ENCODE measurements at regions not wholly inside any gene's neighbourhood (a gene's known extent, or its start where the extent isn't known, plus 50 kb on each side); places are given as distances from the start of the nearest gene placed in this dataset.

- TF ChIP-seq TSHZ1 (tag by site-specific recombination; IDR thresholded peaks at IDR 0.05; ENCODE audit: borderline replicate concordance): 0 out of 2 replicates have a peak, but pooled peaks have one; percentile 64
- peak; percentile 64 for TF ChIP-seq ZEB2 (tag by site-specific recombination; IDR thresholded peaks at IDR 0.05)
- TF ChIP-seq REPIN1 (tag by site-specific recombination; IDR thresholded peaks at IDR 0.05; ENCODE audit: low read depth): no peak
- TF ChIP-seq, protein P1, sequence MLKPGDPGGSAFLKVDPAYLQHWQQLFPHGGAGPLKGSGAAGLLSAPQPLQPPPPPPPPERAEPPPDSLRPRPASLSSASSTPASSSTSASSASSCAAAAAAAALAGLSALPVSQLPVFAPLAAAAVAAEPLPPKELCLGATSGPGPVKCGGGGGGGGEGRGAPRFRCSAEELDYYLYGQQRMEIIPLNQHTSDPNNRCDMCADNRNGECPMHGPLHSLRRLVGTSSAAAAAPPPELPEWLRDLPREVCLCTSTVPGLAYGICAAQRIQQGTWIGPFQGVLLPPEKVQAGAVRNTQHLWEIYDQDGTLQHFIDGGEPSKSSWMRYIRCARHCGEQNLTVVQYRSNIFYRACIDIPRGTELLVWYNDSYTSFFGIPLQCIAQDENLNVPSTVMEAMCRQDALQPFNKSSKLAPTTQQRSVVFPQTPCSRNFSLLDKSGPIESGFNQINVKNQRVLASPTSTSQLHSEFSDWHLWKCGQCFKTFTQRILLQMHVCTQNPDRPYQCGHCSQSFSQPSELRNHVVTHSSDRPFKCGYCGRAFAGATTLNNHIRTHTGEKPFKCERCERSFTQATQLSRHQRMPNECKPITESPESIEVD (tag by site-specific recombination; IDR thresholded peaks at IDR 0.05): peak; percentile 77
- TF ChIP-seq ZIC2 (tag by site-specific recombination; IDR thresholded peaks at IDR 0.05): no peak
- TF ChIP-seq YY2 (tag by site-specific recombination; IDR thresholded peaks at IDR 0.05): no peak
- peak; percentile 77 for TF ChIP-seq ZNF600 (tag by site-specific recombination; IDR thresholded peaks at IDR 0.05)
- no peak for TF ChIP-seq ZNF768 (tag by site-specific recombination; IDR thresholded peaks at IDR 0.05)
- no peak for TF ChIP-seq ZNF155 (tag by site-specific recombination; IDR thresholded peaks at IDR 0.05)
- TF ChIP-seq TCF7L2 (IDR thresholded peaks at IDR 0.05; ENCODE audit: borderline replicate concordance, low read depth, low read length): no peak
- TF ChIP-seq, protein P2, sequence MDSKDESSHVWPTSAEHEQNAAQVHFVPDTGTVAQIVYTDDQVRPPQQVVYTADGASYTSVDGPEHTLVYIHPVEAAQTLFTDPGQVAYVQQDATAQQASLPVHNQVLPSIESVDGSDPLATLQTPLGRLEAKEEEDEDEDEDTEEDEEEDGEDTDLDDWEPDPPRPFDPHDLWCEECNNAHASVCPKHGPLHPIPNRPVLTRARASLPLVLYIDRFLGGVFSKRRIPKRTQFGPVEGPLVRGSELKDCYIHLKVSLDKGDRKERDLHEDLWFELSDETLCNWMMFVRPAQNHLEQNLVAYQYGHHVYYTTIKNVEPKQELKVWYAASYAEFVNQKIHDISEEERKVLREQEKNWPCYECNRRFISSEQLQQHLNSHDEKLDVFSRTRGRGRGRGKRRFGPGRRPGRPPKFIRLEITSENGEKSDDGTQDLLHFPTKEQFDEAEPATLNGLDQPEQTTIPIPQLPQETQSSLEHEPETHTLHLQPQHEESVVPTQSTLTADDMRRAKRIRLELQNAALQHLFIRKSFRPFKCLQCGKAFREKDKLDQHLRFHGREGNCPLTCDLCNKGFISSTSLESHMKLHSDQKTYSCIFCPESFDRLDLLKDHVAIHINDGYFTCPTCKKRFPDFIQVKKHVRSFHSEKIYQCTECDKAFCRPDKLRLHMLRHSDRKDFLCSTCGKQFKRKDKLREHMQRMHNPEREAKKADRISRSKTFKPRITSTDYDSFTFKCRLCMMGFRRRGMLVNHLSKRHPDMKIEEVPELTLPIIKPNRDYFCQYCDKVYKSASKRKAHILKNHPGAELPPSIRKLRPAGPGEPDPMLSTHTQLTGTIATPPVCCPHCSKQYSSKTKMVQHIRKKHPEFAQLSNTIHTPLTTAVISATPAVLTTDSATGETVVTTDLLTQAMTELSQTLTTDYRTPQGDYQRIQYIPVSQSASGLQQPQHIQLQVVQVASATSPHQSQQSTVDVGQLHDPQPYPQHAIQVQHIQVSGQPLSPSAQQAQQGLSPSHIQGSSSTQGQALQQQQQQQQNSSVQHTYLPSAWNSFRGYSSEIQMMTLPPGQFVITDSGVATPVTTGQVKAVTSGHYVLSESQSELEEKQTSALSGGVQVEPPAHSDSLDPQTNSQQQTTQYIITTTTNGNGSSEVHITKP (tag by site-specific recombination; IDR thresholded peaks at IDR 0.05): peak; percentile 55
- TF ChIP-seq ZNF544 (tag by site-specific recombination; IDR thresholded peaks at IDR 0.05): no peak
- TF ChIP-seq PRDM2 (tag by site-specific recombination; IDR thresholded peaks at IDR 0.05; ENCODE audit: borderline replicate concordance): no peak
- TF ChIP-seq ZNF433 (tag by site-specific recombination; IDR thresholded peaks at IDR 0.05; ENCODE audit: low read depth): no peak
- no peak for TF ChIP-seq ZNF677 (tag by site-specific recombination; IDR thresholded peaks at IDR 0.05)
- peak; percentile 56 for TF ChIP-seq FEZF1 (tag by site-specific recombination; IDR thresholded peaks at IDR 0.05)
- no peak for TF ChIP-seq SALL2 (tag by site-specific recombination; IDR thresholded peaks at IDR 0.05; ENCODE audit: borderline replicate concordance)
- TF ChIP-seq, protein P3, sequence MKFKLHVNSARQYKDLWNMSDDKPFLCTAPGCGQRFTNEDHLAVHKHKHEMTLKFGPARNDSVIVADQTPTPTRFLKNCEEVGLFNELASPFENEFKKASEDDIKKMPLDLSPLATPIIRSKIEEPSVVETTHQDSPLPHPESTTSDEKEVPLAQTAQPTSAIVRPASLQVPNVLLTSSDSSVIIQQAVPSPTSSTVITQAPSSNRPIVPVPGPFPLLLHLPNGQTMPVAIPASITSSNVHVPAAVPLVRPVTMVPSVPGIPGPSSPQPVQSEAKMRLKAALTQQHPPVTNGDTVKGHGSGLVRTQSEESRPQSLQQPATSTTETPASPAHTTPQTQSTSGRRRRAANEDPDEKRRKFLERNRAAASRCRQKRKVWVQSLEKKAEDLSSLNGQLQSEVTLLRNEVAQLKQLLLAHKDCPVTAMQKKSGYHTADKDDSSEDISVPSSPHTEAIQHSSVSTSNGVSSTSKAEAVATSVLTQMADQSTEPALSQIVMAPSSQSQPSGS (tag by site-specific recombination; IDR thresholded peaks at IDR 0.05; ENCODE audit: low read depth): no peak
- no peak for TF ChIP-seq HOXC10 (CRISPR knock-in tag; IDR thresholded peaks at IDR 0.05)
- TF ChIP-seq ZBTB21 (tag by site-specific recombination; IDR thresholded peaks at IDR 0.05): peak; percentile 61; the same call in 1 of the 2 replicates
These were observed 64.1 kb downstream of the FAM50B start (continued) for GRCh38 chr6:3913077-3913957.
